HFFc6 (cell line): ENCODE measurements at regions not wholly inside any gene's neighbourhood (a gene's known extent, or its start where the extent isn't known, plus 50 kb on each side); places are given as distances from the start of the nearest gene placed in this dataset.

ENCODE experiments used
- DNase-seq: peaks from one replicate; pipeline ENCODE4 v3.0.0-alpha.2; 2018
- H3K27ac Mint-ChIP-seq: 2 replicates; pipeline ENCODE4 v1.8.0; 2020; ENCODE audit warnings: mild to moderate bottlenecking, mixed read lengths
- H3K27me3 Mint-ChIP-seq: 2 replicates; pipeline ENCODE4 v1.8.0; 2021; ENCODE audit warnings: mild to moderate bottlenecking, moderate library complexity, mixed read lengths; ENCODE audit not compliant: insufficient read depth
- H3K36me3 Mint-ChIP-seq: 2 replicates; pipeline ENCODE4 v1.8.0; 2021; ENCODE audit warnings: low read depth, mixed read lengths
- H3K4me1 Mint-ChIP-seq: 2 replicates; pipeline ENCODE4 v1.8.0; 2020; ENCODE audit warnings: low read depth, mixed read lengths
- H3K4me3 Mint-ChIP-seq: 2 replicates; pipeline ENCODE4 v1.8.0; 2020; ENCODE audit warnings: mild to moderate bottlenecking, moderate library complexity, mixed read lengths
- H3K9me3 Mint-ChIP-seq: 2 replicates; pipeline ENCODE4 v1.8.0; 2020; ENCODE audit warnings: mild to moderate bottlenecking, mixed read lengths
- TF ChIP-seq, protein P1 (sequence below): fragments of 200-600 bp; sonication (generic); IDR thresholded peaks from 2 replicates; pipeline ENCODE4 v1.5.0; 2021; ENCODE audit warnings: antibody characterized with exemption, mild to moderate bottlenecking

GRCh38 chr6:905556-905955 is 212.6 kb upstream of the EXOC2 start:
- no peak for DNase-seq
- H3K36me3 Mint-ChIP-seq, result no peaks in the 10 kb centered on the region
- H3K27ac Mint-ChIP-seq, result no peak overlapping the region
- no peak overlapping the region for H3K4me3 Mint-ChIP-seq
- H3K27me3 Mint-ChIP-seq, result peaks cover 15% of the 10 kb centered on the region; the same call in 1 of the 2 replicates
- TF ChIP-seq, protein P1, sequence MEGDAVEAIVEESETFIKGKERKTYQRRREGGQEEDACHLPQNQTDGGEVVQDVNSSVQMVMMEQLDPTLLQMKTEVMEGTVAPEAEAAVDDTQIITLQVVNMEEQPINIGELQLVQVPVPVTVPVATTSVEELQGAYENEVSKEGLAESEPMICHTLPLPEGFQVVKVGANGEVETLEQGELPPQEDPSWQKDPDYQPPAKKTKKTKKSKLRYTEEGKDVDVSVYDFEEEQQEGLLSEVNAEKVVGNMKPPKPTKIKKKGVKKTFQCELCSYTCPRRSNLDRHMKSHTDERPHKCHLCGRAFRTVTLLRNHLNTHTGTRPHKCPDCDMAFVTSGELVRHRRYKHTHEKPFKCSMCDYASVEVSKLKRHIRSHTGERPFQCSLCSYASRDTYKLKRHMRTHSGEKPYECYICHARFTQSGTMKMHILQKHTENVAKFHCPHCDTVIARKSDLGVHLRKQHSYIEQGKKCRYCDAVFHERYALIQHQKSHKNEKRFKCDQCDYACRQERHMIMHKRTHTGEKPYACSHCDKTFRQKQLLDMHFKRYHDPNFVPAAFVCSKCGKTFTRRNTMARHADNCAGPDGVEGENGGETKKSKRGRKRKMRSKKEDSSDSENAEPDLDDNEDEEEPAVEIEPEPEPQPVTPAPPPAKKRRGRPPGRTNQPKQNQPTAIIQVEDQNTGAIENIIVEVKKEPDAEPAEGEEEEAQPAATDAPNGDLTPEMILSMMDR, result no peak
- no peaks in the 10 kb centered on the region; the same call in 1 of the 2 replicates for H3K4me1 Mint-ChIP-seq
- no peaks in the 10 kb centered on the region for H3K9me3 Mint-ChIP-seq

- no peaks in the 10 kb centered on the region; the same call in 1 of the 2 replicates for H3K4me1 Mint-ChIP-seq
- H3K36me3 Mint-ChIP-seq, result no peaks in the 10 kb centered on the region
- no peak overlapping the region for H3K4me3 Mint-ChIP-seq
- H3K9me3 Mint-ChIP-seq, result no peaks in the 10 kb centered on the region
- TF ChIP-seq, protein P1, result no peak
- peaks cover 15% of the 10 kb centered on the region; the same call in 1 of the 2 replicates for H3K27me3 Mint-ChIP-seq
- DNase-seq, result no peak
- no peak overlapping the region for H3K27ac Mint-ChIP-seq
These were observed 212.1 kb upstream of the EXOC2 start for GRCh38 chr6:904994-905393.

DNA sequence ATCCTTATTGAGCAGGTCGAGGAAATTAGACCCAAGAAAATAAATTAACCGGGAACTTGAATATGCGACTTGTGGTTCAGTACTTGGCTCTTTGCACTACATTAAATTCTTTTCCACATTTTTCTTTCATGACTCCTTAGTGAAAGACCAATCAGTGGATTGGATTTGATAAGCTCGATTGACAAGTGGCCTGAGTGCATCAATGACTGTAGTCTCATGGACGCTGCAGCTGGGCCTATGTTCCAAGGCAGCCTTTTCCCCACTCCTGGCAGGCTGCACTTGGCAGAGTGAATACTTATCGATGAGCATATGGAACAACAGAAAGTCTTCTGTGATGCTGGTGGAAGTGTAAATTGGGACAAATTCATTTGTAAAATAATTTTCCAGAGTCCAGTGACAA is 210.8 kb upstream of the EXOC2 start:
- Mint-ChIP-seq H3K9me3 (no peaks in the 10 kb centered on the region), H3K36me3 (no peaks in the 10 kb centered on the region), H3K27ac (no peak overlapping the region), H3K4me3 (no peak overlapping the region), H3K4me1 (no peaks in the 10 kb centered on the region; the same call in 1 of the 2 replicates), H3K27me3 (peaks cover 16% of the 10 kb centered on the region; the same call in 1 of the 2 replicates)
- DNase-seq, result no peak
- TF ChIP-seq, protein P1, result no peak

GRCh38 chr6:901696-902460 is 208.9 kb upstream of the EXOC2 start:
- TF ChIP-seq, protein P1, result no peak
- Mint-ChIP-seq H3K36me3 (no peaks in the 10 kb centered on the region), H3K27ac (no peak overlapping the region), H3K4me1 (no peaks in the 10 kb centered on the region; the same call in 1 of the 2 replicates), H3K4me3 (no peak overlapping the region), H3K27me3 (peaks cover 17% of the 10 kb centered on the region), H3K9me3 (no peaks in the 10 kb centered on the region)
- DNase-seq, result no peak

GRCh38 chr6:900716-901605 is 208.0 kb upstream of the EXOC2 start:
- H3K4me1 Mint-ChIP-seq, result no peaks in the 10 kb centered on the region

More at GRCh38 chr6:900716-901605, 208.0 kb upstream of the EXOC2 start:
- H3K36me3 Mint-ChIP-seq, result no peaks in the 10 kb centered on the region
- H3K27ac Mint-ChIP-seq, result no peak overlapping the region
- peaks cover 18% of the 10 kb centered on the region for H3K27me3 Mint-ChIP-seq
- DNase-seq, result no peak
- H3K4me3 Mint-ChIP-seq, result no peak overlapping the region
- no peaks in the 10 kb centered on the region for H3K9me3 Mint-ChIP-seq
- TF ChIP-seq, protein P1, result no peak
